HEK293 (cell line): ENCODE measurements at regions not wholly inside any gene's neighbourhood (a gene's known extent, or its start where the extent isn't known, plus 50 kb on each side); places are given as distances from the start of the nearest gene placed in this dataset.
A peak's percentile ranks its signal among the peaks of the same experiment; 100 is the strongest.

Experiments used
- CTCF ChIA-PET: fragments of 350-600 bp; formaldehyde crosslinking; extraction: SDS; loops from one replicate; lab custom pipeline; 2021; ENCODE audit warnings: antibody characterized with exemption; lab: Yijun Ruan, JAX
- POLR2A ChIA-PET: fragments of 300-600 bp; formaldehyde crosslinking; extraction: SDS; loops from one replicate; lab custom pipeline; 2020; ENCODE audit warnings: antibody characterized with exemption, inconsistent platforms; lab: Yijun Ruan, JAX
- H3K27ac ChIP-seq: fragments of 200-500 bp; sonication (Bioruptor generic); 2 replicates; pipeline ENCODE4 v1.5.1; 2014; ENCODE audit warnings: low read depth, low read length, control low read depth, inconsistent platforms; ENCODE audit errors: extremely low read depth
- H3K36me3 ChIP-seq, 2 experiments: fragments of 200-500 bp in 1 of 2; sonication (Bioruptor generic) in 1 of 2; 1 replicate in 1 of 2; 2 replicates in 1 of 2; pipeline ENCODE4 v1.5.1; 2014 to 2017; ENCODE audit warnings: inconsistent platforms in 2 of 2, low read length in 2 of 2; ENCODE audit not compliant: control insufficient read depth in 2 of 2, insufficient read depth in 1 of 2
- H3K4me1 ChIP-seq: fragments of 200-500 bp; sonication (Bioruptor generic); 2 replicates; pipeline ENCODE4 v1.5.1; 2014; ENCODE audit warnings: mild to moderate bottlenecking, low read length, inconsistent platforms; ENCODE audit not compliant: control insufficient read depth, insufficient read depth
- H3K4me3 ChIP-seq: 2 replicates; pipeline ENCODE4 v1.5.1; 2011; ENCODE audit warnings: low read depth, mild to moderate bottlenecking, control low read depth, low read length, moderate library complexity
- H3K9me3 ChIP-seq: fragments of 200-500 bp; sonication (Bioruptor generic); 2 replicates; pipeline ENCODE4 v1.5.1; 2014; ENCODE audit warnings: low read depth, low read length, inconsistent platforms; ENCODE audit not compliant: control insufficient read depth, insufficient read depth
- EGR2 ChIP-seq: fragments of 450-650 bp; formaldehyde crosslinking; IDR thresholded peaks from 2 replicates; pipeline ENCODE4 v1.5.1; 2016; ENCODE audit warnings: low read depth, missing biosample characterization, missing genetic modification characterization
- GLIS2 ChIP-seq: fragments of 450-650 bp; formaldehyde crosslinking; IDR thresholded peaks from 2 replicates; pipeline ENCODE4 v1.5.1; 2016; ENCODE audit warnings: missing biosample characterization, missing genetic modification characterization
- KLF10 ChIP-seq: fragments of 450-650 bp; IDR thresholded peaks from 2 replicates; pipeline ENCODE4 v1.5.1; 2018; ENCODE audit warnings: missing biosample characterization, mild to moderate bottlenecking, missing genetic modification characterization
- ZFHX2 ChIP-seq: fragments of 450-650 bp; formaldehyde crosslinking; conservative IDR thresholded peaks from 2 replicates; pipeline ENCODE4 v1.5.1; 2016; ENCODE audit warnings: missing biosample characterization, missing genetic modification characterization
- ZIC2 ChIP-seq: fragments of 450-650 bp; formaldehyde crosslinking; IDR thresholded peaks from 2 replicates; pipeline ENCODE4 v1.5.1; 2016; ENCODE audit warnings: missing biosample characterization, missing genetic modification characterization
- ZNF10 ChIP-seq: fragments of 450-650 bp; formaldehyde crosslinking; IDR thresholded peaks from 2 replicates; pipeline ENCODE4 v1.5.1; 2017; ENCODE audit warnings: missing biosample characterization, missing genetic modification characterization
- ZNF214 ChIP-seq: fragments of 450-650 bp; formaldehyde crosslinking; IDR thresholded peaks from 2 replicates; pipeline ENCODE4 v1.5.1; 2017; ENCODE audit warnings: missing biosample characterization, mild to moderate bottlenecking, missing genetic modification characterization, borderline replicate concordance
- ZNF266 ChIP-seq: fragments of 450-650 bp; formaldehyde crosslinking; IDR thresholded peaks from 2 replicates; pipeline ENCODE4 v1.5.1; 2016; ENCODE audit warnings: missing biosample characterization, missing genetic modification characterization, low read depth
- ZNF426 ChIP-seq: fragments of 450-650 bp; formaldehyde crosslinking; IDR thresholded peaks from 2 replicates; pipeline ENCODE4 v1.5.1; 2017; ENCODE audit warnings: missing biosample characterization, missing genetic modification characterization, mild to moderate bottlenecking, inconsistent platforms, moderate library complexity
- ZNF501 ChIP-seq: fragments of 450-650 bp; formaldehyde crosslinking; IDR thresholded peaks from 2 replicates; pipeline ENCODE4 v1.5.1; 2016; ENCODE audit warnings: missing biosample characterization, missing genetic modification characterization
- ZNF555 ChIP-seq: fragments of 450-650 bp; formaldehyde crosslinking; conservative IDR thresholded peaks from 2 replicates; pipeline ENCODE4 v1.5.1; 2017; ENCODE audit warnings: missing biosample characterization, mild to moderate bottlenecking, missing genetic modification characterization, inconsistent platforms
- ZNF623 ChIP-seq: fragments of 450-650 bp; formaldehyde crosslinking; IDR thresholded peaks from 2 replicates; pipeline ENCODE4 v1.5.1; 2016; ENCODE audit warnings: missing biosample characterization, missing genetic modification characterization
- ZNF626 ChIP-seq: fragments of 450-650 bp; sonication (Bioruptor Pico); formaldehyde crosslinking; IDR thresholded peaks from 2 replicates; pipeline ENCODE4 v1.5.1; 2018; ENCODE audit warnings: missing biosample characterization, missing genetic modification characterization, inconsistent platforms
- ZNF629 ChIP-seq: fragments of 450-650 bp; formaldehyde crosslinking; IDR thresholded peaks from 2 replicates; pipeline ENCODE4 v1.5.1; 2017; ENCODE audit warnings: missing biosample characterization, missing genetic modification characterization
- ZXDB ChIP-seq: fragments of 450-650 bp; formaldehyde crosslinking; IDR thresholded peaks from 2 replicates; pipeline ENCODE4 v1.5.1; 2016; ENCODE audit warnings: missing biosample characterization, missing genetic modification characterization
- TF ChIP-seq, protein P1 (sequence below): fragments of 450-650 bp; formaldehyde crosslinking; IDR thresholded peaks from 2 replicates; pipeline ENCODE4 v1.5.1; 2016; ENCODE audit warnings: missing biosample characterization, missing genetic modification characterization
- TF ChIP-seq, protein P2 (sequence below): fragments of 450-650 bp; formaldehyde crosslinking; IDR thresholded peaks from 2 replicates; pipeline ENCODE4 v1.5.1; 2016; ENCODE audit warnings: missing biosample characterization, missing genetic modification characterization
- TF ChIP-seq, protein P3 (sequence below): fragments of 450-650 bp; formaldehyde crosslinking; IDR thresholded peaks from 2 replicates; pipeline ENCODE4 v1.5.1; 2017; ENCODE audit warnings: missing biosample characterization, missing genetic modification characterization

DNA sequence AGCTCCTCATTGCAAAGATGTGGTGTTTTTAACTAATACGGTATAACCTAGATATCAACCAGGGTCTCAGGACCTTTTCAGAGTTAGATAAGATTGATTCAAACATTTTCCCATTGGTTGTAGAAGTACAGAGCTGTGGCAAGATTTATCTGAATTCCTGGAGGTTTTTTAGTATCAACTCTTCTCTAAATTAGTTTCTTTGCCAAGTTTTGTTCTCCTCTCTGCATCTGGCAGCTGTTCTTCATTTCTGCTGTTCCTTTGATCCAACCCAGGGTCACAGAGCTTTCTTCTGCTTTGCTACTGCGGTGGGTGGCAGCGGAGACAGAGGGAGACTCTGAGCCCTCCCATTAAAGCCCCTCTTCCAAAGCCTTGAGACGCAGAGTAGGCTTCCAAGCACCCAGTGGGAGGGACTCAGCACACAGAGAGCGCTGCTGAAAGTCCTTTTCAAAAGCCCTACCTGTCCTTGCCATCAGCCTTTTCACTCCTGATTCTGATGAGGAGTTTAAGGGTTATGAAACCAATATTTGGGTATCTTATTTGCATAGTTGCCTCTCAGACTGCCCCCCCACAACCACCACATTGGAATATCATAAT lies 146.3 kb upstream of the EEPD1 start:
- POLR2A ChIA-PET: no interaction called here
- CTCF ChIA-PET: interaction anchor here (1.2 kb wide), 1 partner anchor 22 kb away, joined by 6 read pairs; no protein-coding TSS in a partner anchor

GRCh38 chr7:36010656-36011587 lies 142.1 kb upstream of the EEPD1 start:
- Histone ChIP-seq H3K4me3 (no peak overlapping the region), H3K4me1 (no peaks in the 10 kb centered on the region), H3K36me3 (no peaks in the 10 kb centered on the region), H3K9me3 (no peaks in the 10 kb centered on the region), H3K27ac (no peak overlapping the region)
- CTCF ChIA-PET: interaction anchor here (0.5 to 0.6 kb wide), 3 partner anchors 10 to 398 kb away, joined by 3 to 6 read pairs (median 3); no protein-coding TSS in a partner anchor
- POLR2A ChIA-PET: no interaction called here
- TF ChIP-seq ZNF501 (no peak), ZNF266 (tag by site-specific recombination) (no peak), ZNF214 (tag by site-specific recombination) (no peak), ZNF10 (tag by site-specific recombination) (no peak), KLF10 (tag by site-specific recombination) (no peak), ZNF626 (tag by site-specific recombination) (no peak), ZXDB (tag by site-specific recombination) (no peak)
- TF ChIP-seq, protein P1, sequence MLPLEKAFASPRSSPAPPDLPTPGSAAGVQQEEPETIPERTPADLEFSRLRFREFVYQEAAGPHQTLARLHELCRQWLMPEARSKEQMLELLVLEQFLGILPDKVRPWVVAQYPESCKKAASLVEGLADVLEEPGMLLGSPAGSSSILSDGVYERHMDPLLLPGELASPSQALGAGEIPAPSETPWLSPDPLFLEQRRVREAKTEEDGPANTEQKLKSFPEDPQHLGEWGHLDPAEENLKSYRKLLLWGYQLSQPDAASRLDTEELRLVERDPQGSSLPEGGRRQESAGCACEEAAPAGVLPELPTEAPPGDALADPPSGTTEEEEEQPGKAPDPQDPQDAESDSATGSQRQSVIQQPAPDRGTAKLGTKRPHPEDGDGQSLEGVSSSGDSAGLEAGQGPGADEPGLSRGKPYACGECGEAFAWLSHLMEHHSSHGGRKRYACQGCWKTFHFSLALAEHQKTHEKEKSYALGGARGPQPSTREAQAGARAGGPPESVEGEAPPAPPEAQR (tag by site-specific recombination): no peak
- TF ChIP-seq, protein P2, sequence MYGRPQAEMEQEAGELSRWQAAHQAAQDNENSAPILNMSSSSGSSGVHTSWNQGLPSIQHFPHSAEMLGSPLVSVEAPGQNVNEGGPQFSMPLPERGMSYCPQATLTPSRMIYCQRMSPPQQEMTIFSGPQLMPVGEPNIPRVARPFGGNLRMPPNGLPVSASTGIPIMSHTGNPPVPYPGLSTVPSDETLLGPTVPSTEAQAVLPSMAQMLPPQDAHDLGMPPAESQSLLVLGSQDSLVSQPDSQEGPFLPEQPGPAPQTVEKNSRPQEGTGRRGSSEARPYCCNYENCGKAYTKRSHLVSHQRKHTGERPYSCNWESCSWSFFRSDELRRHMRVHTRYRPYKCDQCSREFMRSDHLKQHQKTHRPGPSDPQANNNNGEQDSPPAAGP: no peak
- TF ChIP-seq, protein P3, sequence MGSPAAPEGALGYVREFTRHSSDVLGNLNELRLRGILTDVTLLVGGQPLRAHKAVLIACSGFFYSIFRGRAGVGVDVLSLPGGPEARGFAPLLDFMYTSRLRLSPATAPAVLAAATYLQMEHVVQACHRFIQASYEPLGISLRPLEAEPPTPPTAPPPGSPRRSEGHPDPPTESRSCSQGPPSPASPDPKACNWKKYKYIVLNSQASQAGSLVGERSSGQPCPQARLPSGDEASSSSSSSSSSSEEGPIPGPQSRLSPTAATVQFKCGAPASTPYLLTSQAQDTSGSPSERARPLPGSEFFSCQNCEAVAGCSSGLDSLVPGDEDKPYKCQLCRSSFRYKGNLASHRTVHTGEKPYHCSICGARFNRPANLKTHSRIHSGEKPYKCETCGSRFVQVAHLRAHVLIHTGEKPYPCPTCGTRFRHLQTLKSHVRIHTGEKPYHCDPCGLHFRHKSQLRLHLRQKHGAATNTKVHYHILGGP (tag by site-specific recombination): no peak
- TF ChIP-seq, all 188 proteins: peak for 0

More for the DNA sequence above, 146.3 kb upstream of the EEPD1 start:
- Histone ChIP-seq H3K36me3 (no peaks in the 10 kb centered on the region), H3K27ac (no peak overlapping the region), H3K9me3 (no peaks in the 10 kb centered on the region), H3K4me3 (no peak overlapping the region), H3K4me1 (no peaks in the 10 kb centered on the region)
- no peak for TF ChIP-seq ZNF426 (tag by site-specific recombination)
- TF ChIP-seq ZNF623 (tag by site-specific recombination): no peak
- no peak for TF ChIP-seq GLIS2 (tag by site-specific recombination)
- TF ChIP-seq ZNF629 (tag by site-specific recombination): no peak

- ChIA-PET CTCF (interaction anchor here (0.5 to 0.6 kb wide), 2 partner anchors 10 to 399 kb away, joined by 3 read pairs; no protein-coding TSS in a partner anchor), POLR2A (no interaction called here)
- no peaks in the 10 kb centered on the region for H3K4me1 ChIP-seq
- TF ChIP-seq ZNF214 (tag by site-specific recombination) (no peak), ZIC2 (peak; percentile 94), ZNF555 (no peak), ZFHX2 (peak; percentile 42), EGR2 (tag by site-specific recombination) (0 out of 2 replicates have a peak, but pooled peaks have one; percentile 16)
- H3K9me3 ChIP-seq: no peaks in the 10 kb centered on the region
- H3K4me3 ChIP-seq: no peak overlapping the region
- no peak overlapping the region for H3K27ac ChIP-seq
- no peaks in the 10 kb centered on the region for H3K36me3 ChIP-seq
Observed at GRCh38 chr7:36011588-36011965, 141.5 kb upstream of the EEPD1 start.
